HL-60 (cell line): ENCODE measurements at regions not wholly inside any gene's neighbourhood (a gene's known extent, or its start where the extent isn't known, plus 50 kb on each side); places are given as distances from the start of the nearest gene placed in this dataset.

Source experiments
- DNase-seq, 2 experiments: peaks; one replicate each; pipeline ENCODE4 v3.0.0-alpha.2; 2010 to 2020; ENCODE audit warnings: low read depth in 1 of 2, low spot score in 1 of 2
- H3K27ac ChIP-seq: fragments of 250-450 bp; sonication (Bioruptor Pico); replicated peaks from 2 replicates; pipeline ENCODE4 v1.5.1; 2020; ENCODE audit warnings: mild to moderate bottlenecking, moderate library complexity
- H3K27me3 ChIP-seq: fragments of 250-450 bp; sonication (Bioruptor Pico); 2 replicates; pipeline ENCODE4 v1.5.1; 2021; ENCODE audit warnings: mild to moderate bottlenecking, moderate library complexity; ENCODE audit not compliant: insufficient read depth, poor library complexity, severe bottlenecking
- H3K4me3 ChIP-seq: replicated peaks from 2 replicates; pipeline ENCODE4 v1.5.1; 2011; ENCODE audit warnings: mild to moderate bottlenecking, control low read depth, low read length; ENCODE audit not compliant: insufficient read depth
- CTCF ChIP-seq: IDR thresholded peaks from one replicate; pipeline ENCODE4 v1.5.1; 2011; ENCODE audit warnings: low read length, control low read depth, inconsistent platforms; ENCODE audit not compliant: insufficient read depth
- GABPA ChIP-seq: IDR thresholded peaks from 2 replicates; pipeline ENCODE4 v1.6.1; 2012; ENCODE audit warnings: low read depth
- POLR2AphosphoS5 ChIP-seq: IDR thresholded peaks from 2 replicates; pipeline ENCODE4 v1.6.1; 2012; ENCODE audit warnings: low read depth
- REST ChIP-seq: IDR thresholded peaks from 2 replicates; pipeline ENCODE4 v1.6.1; 2012; ENCODE audit warnings: low read depth; ENCODE audit not compliant: insufficient replicate concordance
- SPI1 ChIP-seq: IDR thresholded peaks from 2 replicates; pipeline ENCODE4 v1.6.1; 2012; ENCODE audit warnings: low read depth, mild to moderate bottlenecking, borderline replicate concordance

DNA sequence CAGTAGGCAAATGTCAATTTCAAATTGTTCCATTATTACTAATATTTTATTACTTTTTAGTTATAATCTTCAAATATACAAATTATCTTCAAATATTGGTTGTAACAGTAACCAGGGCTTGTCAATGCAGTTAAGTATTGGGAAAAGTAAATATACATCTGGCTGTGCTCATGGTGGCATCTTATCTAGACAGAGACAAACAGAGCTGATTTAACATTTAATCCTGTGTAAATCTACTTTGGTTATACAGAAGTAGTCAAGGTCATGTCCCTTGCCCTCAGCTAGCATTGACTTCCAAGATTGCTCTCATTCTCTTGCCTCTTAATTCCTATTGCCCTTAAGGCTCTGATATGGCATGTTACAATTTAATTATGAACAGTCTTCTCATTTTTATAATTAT is 98.4 kb upstream of the KLHL1 start:
- DNase-seq = no peak
- no peak for TF ChIP-seq GABPA
- TF ChIP-seq POLR2AphosphoS5 = no peak
- TF ChIP-seq SPI1 = no peak
- TF ChIP-seq REST = no peak
- TF ChIP-seq CTCF = no peak

DNA sequence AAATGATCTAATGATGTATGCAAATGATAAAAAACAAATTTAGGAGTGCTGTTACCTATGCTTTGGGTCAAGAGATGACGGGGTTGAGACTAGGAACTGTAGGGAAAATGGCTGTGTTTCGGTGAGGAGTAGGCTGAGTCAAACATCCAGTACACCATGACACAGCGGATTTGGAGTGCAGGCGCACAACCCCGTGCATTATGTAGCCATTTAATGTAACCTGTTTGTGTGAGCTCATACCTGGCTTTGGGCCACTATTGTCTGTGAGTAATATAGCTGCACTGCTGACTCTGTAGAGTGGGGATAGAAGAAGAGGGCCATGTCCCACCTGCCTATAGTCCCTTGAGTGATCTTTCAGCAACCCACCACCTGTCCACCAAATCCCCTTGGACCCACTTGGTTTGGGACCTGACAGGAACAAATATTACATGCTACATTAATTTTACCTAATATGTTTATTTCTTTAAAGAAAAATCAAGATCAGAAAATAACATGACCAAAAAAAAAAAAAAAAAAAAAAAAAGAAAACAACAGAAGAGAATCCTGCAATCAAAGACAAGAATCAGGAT is 95.5 kb upstream of the KLHL1 start:
- no peaks in the 10 kb centered on the region for H3K27me3 ChIP-seq
- TF ChIP-seq REST (no peak), CTCF (no peak), SPI1 (no peak), POLR2AphosphoS5 (no peak), GABPA (no peak)
- DNase-seq = no peak
- H3K27ac ChIP-seq = no peak overlapping the region
- no peak overlapping the region for H3K4me3 ChIP-seq

More for the DNA sequence above, 98.4 kb upstream of the KLHL1 start:
- Histone ChIP-seq H3K27ac (no peak overlapping the region), H3K27me3 (no peaks in the 10 kb centered on the region), H3K4me3 (no peak overlapping the region)

DNA sequence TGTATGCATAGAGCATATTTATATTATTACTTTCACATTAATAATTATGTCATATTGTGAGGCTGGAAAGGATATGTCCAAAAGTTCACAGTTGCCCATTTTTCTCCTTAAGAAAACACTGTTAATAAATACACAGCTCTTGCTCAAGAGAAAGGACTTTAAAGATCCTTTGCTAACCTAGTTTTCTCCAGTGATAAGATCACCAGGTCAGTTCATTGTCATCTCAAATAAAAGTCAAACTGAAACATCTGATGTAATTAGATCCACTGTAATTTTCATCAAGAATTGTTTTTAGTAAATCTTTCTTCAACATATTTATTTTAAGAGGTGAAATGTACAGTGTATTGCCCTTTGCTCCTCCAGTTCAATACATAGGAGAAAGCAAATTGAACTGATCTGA is 82.8 kb upstream of the KLHL1 start:
- DNase-seq = no peak
- H3K27me3 ChIP-seq = no peaks in the 10 kb centered on the region
- no peak overlapping the region for H3K4me3 ChIP-seq
- no peak overlapping the region for H3K27ac ChIP-seq
- no peak for TF ChIP-seq POLR2AphosphoS5
- TF ChIP-seq GABPA = no peak
- TF ChIP-seq SPI1 = no peak
- no peak for TF ChIP-seq CTCF
- TF ChIP-seq REST = no peak
